ENCODE measurements at regions not wholly inside any gene's neighbourhood (a gene's known extent, or its start where the extent isn't known, plus 50 kb on each side); places are given as distances from the start of the nearest gene placed in this dataset.
"Not testable (repeated sequence)": the region's sequence is repeated elsewhere in the genome, so short reads cannot be mapped to it uniquely, and the experiment has no call there.

GRCh38 chr4:107366016-107366735, 330.1 kb upstream of the DKK2 start:
- H3K9me3 ChIP-seq (ENCODE audit: control insufficient read depth, low read length) = no peaks in the 10 kb centered on the region

GRCh38 chr4:107363125-107363524, 327.0 kb upstream of the DKK2 start:
- WGBS, 2 experiments (ENCODE audit: insufficient coverage in 2 of 2) = 71 to 75% methylated on average over 2 of the region's 2 CpGs
- no peak overlapping the region for H3K4me3 ChIP-seq (ENCODE audit: extremely low read depth, insufficient read depth, low read length, poor library complexity, severe bottlenecking)
- no peaks in the 10 kb centered on the region for H3K9me3 ChIP-seq (ENCODE audit: control insufficient read depth, low read length)
- no peak overlapping the region for H3K27ac ChIP-seq (ENCODE audit: low read depth, low read length, severe bottlenecking)
- H3K36me3 ChIP-seq (ENCODE audit: control insufficient read depth, insufficient read depth, low read length) = no peaks in the 10 kb centered on the region
- H3K4me1 ChIP-seq (ENCODE audit: control insufficient read depth, insufficient read depth, low read length, poor library complexity, severe bottlenecking) = no peaks in the 10 kb centered on the region

More at GRCh38 chr4:107366016-107366735, 330.1 kb upstream of the DKK2 start:
- Histone ChIP-seq H3K4me1 (ENCODE audit: control insufficient read depth, insufficient read depth, low read length, poor library complexity, severe bottlenecking) (no peaks in the 10 kb centered on the region), H3K4me3 (ENCODE audit: extremely low read depth, insufficient read depth, low read length, poor library complexity, severe bottlenecking) (no peak overlapping the region), H3K36me3 (ENCODE audit: control insufficient read depth, insufficient read depth, low read length) (no peaks in the 10 kb centered on the region), H3K27ac (ENCODE audit: low read depth, low read length, severe bottlenecking) (no peak overlapping the region)
- 80% methylated on average over 1 of the region's 5 CpGs; no CpG with 5 or more reads in 1 of the 2 experiments for WGBS, 2 experiments (ENCODE audit: insufficient coverage in 2 of 2)

GRCh38 chr4:107359208-107359607, 323.1 kb upstream of the DKK2 start:
- WGBS, 2 experiments (ENCODE audit: insufficient coverage in 2 of 2) = 80 to 89% methylated on average over 1 of the region's 1 CpG
- H3K4me3 ChIP-seq (ENCODE audit: extremely low read depth, insufficient read depth, low read length, poor library complexity, severe bottlenecking) = no peak overlapping the region
- no peaks in the 10 kb centered on the region for H3K4me1 ChIP-seq (ENCODE audit: control insufficient read depth, insufficient read depth, low read length, poor library complexity, severe bottlenecking)
- H3K27ac ChIP-seq (ENCODE audit: low read depth, low read length, severe bottlenecking) = no peak overlapping the region
- H3K9me3 ChIP-seq (ENCODE audit: control insufficient read depth, low read length) = no peaks in the 10 kb centered on the region
- H3K36me3 ChIP-seq (ENCODE audit: control insufficient read depth, insufficient read depth, low read length) = no peaks in the 10 kb centered on the region

- not testable (repeated sequence) for H3K9me3 ChIP-seq (ENCODE audit: control insufficient read depth, low read length); H3K27ac ChIP-seq (ENCODE audit: low read depth, low read length, severe bottlenecking); H3K36me3 ChIP-seq (ENCODE audit: control insufficient read depth, insufficient read depth, low read length); H3K4me3 ChIP-seq (ENCODE audit: extremely low read depth, insufficient read depth, low read length, poor library complexity, severe bottlenecking)
- peaks cover 11% of the 10 kb centered on the region for H3K4me1 ChIP-seq (ENCODE audit: control insufficient read depth, insufficient read depth, low read length, poor library complexity, severe bottlenecking)
- WGBS, 2 experiments (ENCODE audit: insufficient coverage in 2 of 2) = 73 to 89% methylated on average over 9 to 10 of the region's 11 CpGs
Measured at GRCh38 chr4:107354304-107354703, 318.2 kb upstream of the DKK2 start.

GRCh38 chr4:107351196-107351595, 315.1 kb upstream of the DKK2 start:
- Histone ChIP-seq H3K4me3 (ENCODE audit: extremely low read depth, insufficient read depth, low read length, poor library complexity, severe bottlenecking) (no peak overlapping the region), H3K36me3 (ENCODE audit: control insufficient read depth, insufficient read depth, low read length) (no peaks in the 10 kb centered on the region), H3K4me1 (ENCODE audit: control insufficient read depth, insufficient read depth, low read length, poor library complexity, severe bottlenecking) (peaks cover 26% of the 10 kb centered on the region), H3K27ac (ENCODE audit: low read depth, low read length, severe bottlenecking) (no peak overlapping the region), H3K9me3 (ENCODE audit: control insufficient read depth, low read length) (peaks cover 5% of the 10 kb centered on the region)

GRCh38 chr4:107349732-107350131, 313.6 kb upstream of the DKK2 start:
- Histone ChIP-seq H3K27ac (ENCODE audit: low read depth, low read length, severe bottlenecking) (peak overlapping the region; percentile 42), H3K4me3 (ENCODE audit: extremely low read depth, insufficient read depth, low read length, poor library complexity, severe bottlenecking) (no peak overlapping the region)

GRCh38 chr4:107349266-107349665, 313.2 kb upstream of the DKK2 start:
- Histone ChIP-seq H3K4me1 (ENCODE audit: control insufficient read depth, insufficient read depth, low read length, poor library complexity, severe bottlenecking) (peaks cover 26% of the 10 kb centered on the region), H3K27ac (ENCODE audit: low read depth, low read length, severe bottlenecking) (peak overlapping the region; percentile 42), H3K9me3 (ENCODE audit: control insufficient read depth, low read length) (peaks cover 5% of the 10 kb centered on the region), H3K4me3 (ENCODE audit: extremely low read depth, insufficient read depth, low read length, poor library complexity, severe bottlenecking) (no peak overlapping the region), H3K36me3 (ENCODE audit: control insufficient read depth, insufficient read depth, low read length) (no peaks in the 10 kb centered on the region)
- WGBS, 2 experiments (ENCODE audit: insufficient coverage in 2 of 2) = 17 to 27% methylated on average over 1 of the region's 1 CpG

More at GRCh38 chr4:107349732-107350131, 313.6 kb upstream of the DKK2 start:
- Histone ChIP-seq H3K4me1 (ENCODE audit: control insufficient read depth, insufficient read depth, low read length, poor library complexity, severe bottlenecking) (peaks cover 26% of the 10 kb centered on the region), H3K36me3 (ENCODE audit: control insufficient read depth, insufficient read depth, low read length) (no peaks in the 10 kb centered on the region), H3K9me3 (ENCODE audit: control insufficient read depth, low read length) (peaks cover 5% of the 10 kb centered on the region)

GRCh38 chr4:107348188-107349050, 312.3 kb upstream of the DKK2 start:
- H3K36me3 ChIP-seq (ENCODE audit: control insufficient read depth, insufficient read depth, low read length) = no peaks in the 10 kb centered on the region
- no peak overlapping the region for H3K27ac ChIP-seq (ENCODE audit: low read depth, low read length, severe bottlenecking)
- peaks cover under 1% of the 10 kb centered on the region for H3K9me3 ChIP-seq (ENCODE audit: control insufficient read depth, low read length)
- 97 to 100% methylated on average over 2 to 5 of the region's 6 CpGs for whole genome bisulfite sequencing, 2 experiments (ENCODE audit: insufficient coverage in 2 of 2)
- H3K4me3 ChIP-seq (ENCODE audit: extremely low read depth, insufficient read depth, low read length, poor library complexity, severe bottlenecking) = no peak overlapping the region
- H3K4me1 ChIP-seq (ENCODE audit: control insufficient read depth, insufficient read depth, low read length, poor library complexity, severe bottlenecking) = peaks cover 26% of the 10 kb centered on the region

GRCh38 chr4:107333518-107333917, 297.4 kb upstream of the DKK2 start:
- Histone ChIP-seq H3K27ac (ENCODE audit: low read depth, low read length, severe bottlenecking) (no peak overlapping the region), H3K4me1 (ENCODE audit: control insufficient read depth, insufficient read depth, low read length, poor library complexity, severe bottlenecking) (no peaks in the 10 kb centered on the region)
- no CpG with 5 or more reads among the region's 1 CpG for WGBS, 2 experiments (ENCODE audit: insufficient coverage in 2 of 2)

GRCh38 chr4:107332656-107333055, 296.5 kb upstream of the DKK2 start:
- H3K4me3 ChIP-seq (ENCODE audit: extremely low read depth, insufficient read depth, low read length, poor library complexity, severe bottlenecking); H3K27ac ChIP-seq (ENCODE audit: low read depth, low read length, severe bottlenecking); H3K36me3 ChIP-seq (ENCODE audit: control insufficient read depth, insufficient read depth, low read length); H3K4me1 ChIP-seq (ENCODE audit: control insufficient read depth, insufficient read depth, low read length, poor library complexity, severe bottlenecking): not testable (repeated sequence)
- peaks cover 16% of the 10 kb centered on the region for H3K9me3 ChIP-seq (ENCODE audit: control insufficient read depth, low read length)
- 83% methylated on average over 1 of the region's 1 CpG; no CpG with 5 or more reads in 1 of the 2 experiments for WGBS, 2 experiments (ENCODE audit: insufficient coverage in 2 of 2)

More at GRCh38 chr4:107333518-107333917, 297.4 kb upstream of the DKK2 start:
- H3K36me3 ChIP-seq (ENCODE audit: control insufficient read depth, insufficient read depth, low read length) = no peaks in the 10 kb centered on the region
- H3K4me3 ChIP-seq (ENCODE audit: extremely low read depth, insufficient read depth, low read length, poor library complexity, severe bottlenecking) = no peak overlapping the region
- H3K9me3 ChIP-seq (ENCODE audit: control insufficient read depth, low read length) = peaks cover 10% of the 10 kb centered on the region

- peaks cover 16% of the 10 kb centered on the region for H3K9me3 ChIP-seq (ENCODE audit: control insufficient read depth, low read length)
- H3K27ac ChIP-seq (ENCODE audit: low read depth, low read length, severe bottlenecking) = no peak overlapping the region
- H3K36me3 ChIP-seq (ENCODE audit: control insufficient read depth, insufficient read depth, low read length) = no peaks in the 10 kb centered on the region
- no peak overlapping the region for H3K4me3 ChIP-seq (ENCODE audit: extremely low read depth, insufficient read depth, low read length, poor library complexity, severe bottlenecking)
- H3K4me1 ChIP-seq (ENCODE audit: control insufficient read depth, insufficient read depth, low read length, poor library complexity, severe bottlenecking) = no peaks in the 10 kb centered on the region
Measured at GRCh38 chr4:107330916-107331315, 294.8 kb upstream of the DKK2 start.
